Kidney (tissue), 13 donors: ENCODE measurements at regions not wholly inside any gene's neighbourhood (a gene's known extent, or its start where the extent isn't known, plus 50 kb on each side); places are given as distances from the start of the nearest gene placed in this dataset.

ENCODE experiments used
- DNase-seq, 5 donors: peaks; one replicate each; pipeline ENCODE4 v3.0.0-alpha.2; 2013 to 2020
- FAIRE-seq: peaks from 2 replicates; lab custom pipeline; 2012; peaks lifted over from hg19 to GRCh38; lab: Jason Lieb, UNC
- H3K27ac ChIP-seq, 2 donors: one replicate each; pipeline ENCODE4 v1.7.0; 2013; ENCODE audit warnings: low read depth in 2 of 2, low read length in 2 of 2, inconsistent platforms in 1 of 2
- H3K27me3 ChIP-seq: one replicate; pipeline ENCODE4 v1.7.1; 2013; ENCODE audit warnings: low read length, inconsistent platforms; ENCODE audit not compliant: control insufficient read depth, insufficient read depth
- H3K36me3 ChIP-seq, 3 donors: one replicate each; pipeline versions ENCODE4 v1.7.0 to v1.7.1; 2013; ENCODE audit warnings: low read length in 3 of 3, control low read depth in 1 of 3, inconsistent platforms in 1 of 3; ENCODE audit not compliant: insufficient read depth in 3 of 3, control insufficient read depth in 2 of 3
- H3K4me1 ChIP-seq, 3 donors: one replicate each; pipeline versions ENCODE4 v1.7.0 to v1.7.1; 2013; ENCODE audit warnings: low read length in 3 of 3, inconsistent platforms in 1 of 3, low read depth in 1 of 3; ENCODE audit not compliant: control insufficient read depth in 2 of 3, insufficient read depth in 2 of 3
- H3K4me3 ChIP-seq, 3 donors: one replicate each; pipeline versions ENCODE4 v1.7.0 to v1.8.1; 2013; ENCODE audit warnings: low read length in 3 of 3, control low read depth in 1 of 3, inconsistent platforms in 1 of 3
- H3K9ac ChIP-seq, 3 donors: one replicate each; pipeline versions ENCODE4 v1.7.0 to v1.7.1; 2013; ENCODE audit warnings: low read length in 3 of 3, control low read depth in 1 of 3, inconsistent platforms in 1 of 3
- H3K9me3 ChIP-seq, 3 donors: one replicate each; pipeline versions ENCODE4 v1.7.0 to v1.7.1; 2013; ENCODE audit warnings: low read length in 3 of 3, control low read depth in 1 of 3, inconsistent platforms in 1 of 3; ENCODE audit not compliant: control insufficient read depth in 2 of 3, insufficient read depth in 1 of 3
- intact Hi-C: fragments of 100-400 bp; cut with DNase I; formaldehyde crosslinking; loops from one replicate; pipeline ENCODE4 v1.11.1; 2022
- TF ChIP-seq, protein P1 (sequence below): IDR thresholded peaks from 3 replicates; pipeline ENCODE4 v1.5.1; 2012; ENCODE audit warnings: mild to moderate bottlenecking, moderate library complexity, borderline replicate concordance; ENCODE audit not compliant: insufficient read depth; ENCODE audit errors: extremely low read depth
- donor health status: control.
- donor health status: control.
- donor health status: control.
- donor health status: control.
- donor health status: control.
- donor health status: DM: yes; HTN: yes; CAD: no.
- donor health status: Normal renal cell carcinoma (clear cell type).

DNA sequence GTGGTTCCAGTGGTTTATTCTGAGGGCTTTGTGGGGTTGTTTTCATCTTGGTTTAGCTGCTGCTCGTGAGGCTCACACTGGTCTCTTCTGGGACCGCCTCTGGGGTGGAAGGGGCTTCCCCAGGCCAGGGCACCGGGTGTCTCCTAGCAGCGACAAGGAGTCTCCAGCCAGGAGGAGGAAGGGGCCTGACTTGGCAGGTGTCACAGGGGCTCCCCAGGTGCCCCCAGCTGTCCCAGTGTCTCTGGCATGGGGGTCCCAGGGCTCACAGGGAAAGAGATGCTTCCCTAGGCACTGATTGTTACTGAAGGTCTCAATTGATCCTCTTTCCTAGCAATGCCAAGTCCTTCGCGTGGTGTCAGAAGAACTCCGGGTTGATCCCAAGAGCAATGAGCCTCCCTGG lies 241.1 kb upstream of the IRX4 start:
- FAIRE-seq, result no peak

DNA sequence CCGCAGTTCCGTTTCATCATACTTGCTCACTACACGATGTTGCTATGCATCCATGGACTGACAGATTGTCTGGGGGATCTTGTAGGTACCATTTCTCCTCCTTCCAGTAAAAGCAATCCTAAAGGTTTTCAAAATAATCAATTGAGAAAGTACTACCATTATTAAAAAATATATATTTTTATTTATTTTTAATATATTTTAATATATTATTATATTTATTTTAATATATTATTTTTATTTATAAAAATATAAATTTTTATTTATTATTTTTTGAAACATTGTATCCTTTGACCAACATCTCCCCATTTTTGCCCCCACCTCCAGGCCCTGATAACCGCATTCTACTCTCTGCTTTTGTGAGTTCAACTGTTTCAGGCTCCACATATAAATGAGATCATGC lies 237.6 kb upstream of the IRX4 start:
- H3K4me3 ChIP-seq, result no peak overlapping the region
- H3K27me3 ChIP-seq, result peaks cover 3% of the 10 kb centered on the region
- no peaks in the 10 kb centered on the region for H3K36me3 ChIP-seq
- intact Hi-C loops, result no loop called here
- no peak overlapping the region for H3K9ac ChIP-seq
- H3K9me3 ChIP-seq, result peaks cover 0 to 5% (median 0%) of the 10 kb centered on the region in 3 donors
- no peak for FAIRE-seq
- H3K27ac ChIP-seq, result no peak overlapping the region
- TF ChIP-seq, protein P1, sequence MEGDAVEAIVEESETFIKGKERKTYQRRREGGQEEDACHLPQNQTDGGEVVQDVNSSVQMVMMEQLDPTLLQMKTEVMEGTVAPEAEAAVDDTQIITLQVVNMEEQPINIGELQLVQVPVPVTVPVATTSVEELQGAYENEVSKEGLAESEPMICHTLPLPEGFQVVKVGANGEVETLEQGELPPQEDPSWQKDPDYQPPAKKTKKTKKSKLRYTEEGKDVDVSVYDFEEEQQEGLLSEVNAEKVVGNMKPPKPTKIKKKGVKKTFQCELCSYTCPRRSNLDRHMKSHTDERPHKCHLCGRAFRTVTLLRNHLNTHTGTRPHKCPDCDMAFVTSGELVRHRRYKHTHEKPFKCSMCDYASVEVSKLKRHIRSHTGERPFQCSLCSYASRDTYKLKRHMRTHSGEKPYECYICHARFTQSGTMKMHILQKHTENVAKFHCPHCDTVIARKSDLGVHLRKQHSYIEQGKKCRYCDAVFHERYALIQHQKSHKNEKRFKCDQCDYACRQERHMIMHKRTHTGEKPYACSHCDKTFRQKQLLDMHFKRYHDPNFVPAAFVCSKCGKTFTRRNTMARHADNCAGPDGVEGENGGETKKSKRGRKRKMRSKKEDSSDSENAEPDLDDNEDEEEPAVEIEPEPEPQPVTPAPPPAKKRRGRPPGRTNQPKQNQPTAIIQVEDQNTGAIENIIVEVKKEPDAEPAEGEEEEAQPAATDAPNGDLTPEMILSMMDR, result no peak
- no peak for DNase-seq
- H3K4me1 ChIP-seq, result no peaks in the 10 kb centered on the region

More for the DNA sequence above, 241.1 kb upstream of the IRX4 start:
- no peaks in the 10 kb centered on the region for H3K36me3 ChIP-seq
- no peak for DNase-seq
- H3K27ac ChIP-seq, result no peak overlapping the region
- H3K27me3 ChIP-seq, result peaks cover 3% of the 10 kb centered on the region
- H3K9ac ChIP-seq, result no peak overlapping the region
- no peaks in the 10 kb centered on the region for H3K4me1 ChIP-seq
- H3K9me3 ChIP-seq, result peaks cover 0 to 5% (median 0%) of the 10 kb centered on the region in 3 donors
- intact Hi-C loops, result no loop called here
- TF ChIP-seq, protein P1, result no peak
- H3K4me3 ChIP-seq, result no peak overlapping the region

DNA sequence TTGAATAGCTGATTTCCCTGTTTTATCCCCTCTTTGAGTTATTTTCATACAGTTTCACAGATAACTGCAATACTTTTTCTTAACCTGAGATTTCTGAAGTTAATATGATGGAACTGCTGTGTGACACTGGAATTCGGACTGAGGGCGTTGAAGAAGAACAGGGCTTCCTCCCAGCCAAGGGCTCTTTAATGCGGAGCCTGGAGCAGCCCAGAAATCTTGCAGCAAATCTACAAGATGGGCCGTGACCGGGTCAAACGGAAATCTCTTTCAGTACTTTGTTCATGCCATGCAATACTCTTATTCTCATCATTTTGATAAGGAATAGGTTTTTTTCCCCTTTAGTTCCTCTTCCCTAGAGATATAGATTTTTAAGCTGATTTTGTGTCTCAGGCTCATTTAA lies 236.8 kb upstream of the IRX4 start:
- TF ChIP-seq, protein P1, result no peak
- Histone ChIP-seq H3K4me3 (no peak overlapping the region), H3K9me3 (peaks cover 0 to 5% (median 0%) of the 10 kb centered on the region in 3 donors), H3K27ac (no peak overlapping the region), H3K36me3 (no peaks in the 10 kb centered on the region), H3K4me1 (no peaks in the 10 kb centered on the region), H3K27me3 (peaks cover 3% of the 10 kb centered on the region), H3K9ac (no peak overlapping the region)
- FAIRE-seq (no peak), DNase-seq (no peak)
- intact Hi-C loops, result no loop called here
